Testis (tissue), 2 donors: ENCODE measurements at regions not wholly inside any gene's neighbourhood (a gene's known extent, or its start where the extent isn't known, plus 50 kb on each side); places are given as distances from the start of the nearest gene placed in this dataset.

ENCODE experiments used
- CTCF ChIP-seq, 3 experiments: fragments of 450-650 bp in 2 of 3; fragments of 200-600 bp in 1 of 3; sonication (generic) in 1 of 3; IDR thresholded peaks; one replicate each; pipeline ENCODE4 v1.5.1; 2016 to 2019; ENCODE audit warnings: antibody characterized with exemption in 3 of 3, mild to moderate bottlenecking in 2 of 3, moderate library complexity in 1 of 3
- POLR2A ChIP-seq: fragments of 450-650 bp; IDR thresholded peaks from one replicate; pipeline ENCODE4 v1.6.1; 2017; ENCODE audit warnings: antibody characterized with exemption, mild to moderate bottlenecking, moderate library complexity

GRCh38 chr1:112320058-112320457 is 76.0 kb upstream of the CTTNBP2NL start:
- TF ChIP-seq CTCF (IDR thresholded peaks at IDR 0.05) (no peak), POLR2A (no peak)
